ENCODE measurements at regions not wholly inside any gene's neighbourhood (a gene's known extent, or its start where the extent isn't known, plus 50 kb on each side); places are given as distances from the start of the nearest gene placed in this dataset.
"Not testable (repeated sequence)": the region's sequence is repeated elsewhere in the genome, so short reads cannot be mapped to it uniquely, and the experiment has no call there.

DNA sequence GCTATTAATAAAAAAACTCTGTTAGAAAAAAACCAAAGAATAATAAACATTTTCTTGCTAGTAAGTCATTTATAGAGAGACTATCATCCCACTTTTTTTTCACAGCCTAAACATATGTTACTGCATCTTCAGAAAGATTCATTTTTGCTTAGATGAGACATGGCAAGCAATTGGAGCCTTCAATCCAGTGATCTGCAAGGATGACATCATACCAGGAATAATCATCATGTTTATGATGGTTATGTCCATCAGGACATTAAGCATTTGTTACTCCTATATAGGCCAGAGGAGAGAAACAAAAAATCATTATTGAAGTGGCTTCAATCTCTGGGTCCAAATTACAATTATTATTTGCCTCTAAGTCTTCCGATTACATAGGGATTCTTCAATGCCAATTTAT, 626.3 kb upstream of the CCNG1 start:
- no peak for DNase-seq

DNA sequence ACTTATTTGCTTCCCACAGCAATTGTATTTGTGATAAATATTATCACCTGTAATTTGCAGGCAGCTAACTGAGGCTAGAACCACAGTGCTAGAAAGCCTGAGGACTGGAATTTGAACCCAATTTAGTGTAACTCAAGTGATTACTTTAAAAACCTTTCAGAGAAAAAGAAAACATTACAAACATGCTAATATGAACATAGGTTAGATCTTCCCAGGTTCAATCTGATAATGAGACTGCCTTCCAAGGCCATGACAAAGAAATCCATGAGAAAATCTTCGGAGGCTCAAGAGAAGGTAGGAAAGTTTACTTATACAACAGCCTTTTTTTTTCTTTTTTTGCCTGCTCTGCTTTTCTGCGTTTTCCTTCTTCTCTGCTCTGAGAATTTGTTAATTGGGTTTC, 620.6 kb upstream of the CCNG1 start:
- no peak for DNase-seq

DNA sequence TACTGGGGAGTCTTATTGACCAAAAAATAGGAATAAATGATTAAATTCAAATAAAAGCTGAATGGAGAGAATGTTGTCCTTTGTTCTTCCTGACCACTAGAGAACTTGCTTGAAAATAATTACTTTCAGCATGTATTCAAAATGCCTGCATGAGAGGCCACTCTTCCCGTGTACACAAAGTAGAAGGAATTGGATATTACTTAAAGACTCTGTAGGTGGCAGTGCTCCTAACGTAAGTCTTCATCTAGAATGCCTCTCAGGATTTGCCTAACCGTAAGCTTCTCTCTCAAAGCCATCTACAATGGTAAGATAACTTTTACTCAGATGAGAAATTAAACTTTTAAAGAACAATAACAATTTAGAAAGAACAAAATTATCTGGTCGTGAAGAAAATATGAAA, 620.0 kb upstream of the CCNG1 start:
- DNase-seq, result no peak

DNA sequence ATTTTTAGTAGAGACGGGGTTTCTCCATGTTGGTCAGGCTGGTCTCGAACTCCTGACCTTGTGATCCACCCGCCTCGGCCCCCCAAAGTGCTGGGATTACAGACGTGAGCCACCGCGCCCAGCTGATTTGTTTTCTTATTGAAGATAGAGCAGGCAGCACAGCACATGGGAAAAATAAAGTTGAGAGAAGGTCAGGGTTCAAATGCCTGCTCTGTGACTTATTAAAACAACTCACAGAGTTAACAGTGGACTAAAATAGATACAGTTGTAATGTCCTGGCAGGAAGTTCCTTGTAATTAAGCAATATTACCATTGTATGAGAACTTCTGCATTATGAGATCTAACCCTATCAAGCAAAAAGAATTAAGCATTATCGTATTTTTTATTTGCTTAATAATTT, 615.7 kb upstream of the CCNG1 start:
- DNase-seq, result not testable (repeated sequence)

DNA sequence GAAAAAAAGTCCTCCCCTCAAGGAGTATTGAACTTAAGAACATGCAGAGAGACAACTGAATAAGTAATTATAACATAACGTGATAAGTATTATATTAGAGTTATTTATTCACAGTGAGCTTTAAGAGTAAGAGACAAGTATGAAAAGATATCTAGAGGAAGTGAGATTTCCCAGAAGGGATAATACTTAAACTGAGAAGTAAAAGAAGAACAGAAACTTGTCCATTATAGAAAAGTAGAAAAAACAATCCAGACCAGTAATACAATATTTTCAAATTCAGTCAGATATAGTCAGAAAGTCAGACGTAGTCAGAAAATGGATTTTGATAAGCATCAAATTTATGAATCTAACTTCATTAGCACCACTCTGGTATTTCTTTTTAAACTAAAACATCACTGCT, 613.0 kb upstream of the CCNG1 start:
- no peak for DNase-seq

DNA sequence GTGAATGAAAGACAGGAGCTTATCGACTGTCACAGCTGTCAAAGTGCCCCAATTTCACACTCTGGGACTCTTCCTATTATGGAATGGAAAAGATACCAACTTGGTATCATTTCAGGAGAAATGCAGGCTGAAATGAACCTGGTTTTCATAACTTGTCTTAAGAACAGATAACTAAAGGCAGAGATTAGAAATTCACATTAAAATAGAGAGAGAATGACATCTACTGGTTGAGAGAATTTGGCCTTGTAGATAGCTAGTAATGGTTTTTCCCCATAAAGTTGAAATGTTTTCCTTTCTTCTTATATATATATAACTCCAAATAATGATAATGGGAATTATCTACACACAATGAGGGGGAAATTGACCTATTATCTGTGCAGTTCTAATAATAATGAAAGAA, 600.2 kb upstream of the CCNG1 start:
- no peak for DNase-seq

DNA sequence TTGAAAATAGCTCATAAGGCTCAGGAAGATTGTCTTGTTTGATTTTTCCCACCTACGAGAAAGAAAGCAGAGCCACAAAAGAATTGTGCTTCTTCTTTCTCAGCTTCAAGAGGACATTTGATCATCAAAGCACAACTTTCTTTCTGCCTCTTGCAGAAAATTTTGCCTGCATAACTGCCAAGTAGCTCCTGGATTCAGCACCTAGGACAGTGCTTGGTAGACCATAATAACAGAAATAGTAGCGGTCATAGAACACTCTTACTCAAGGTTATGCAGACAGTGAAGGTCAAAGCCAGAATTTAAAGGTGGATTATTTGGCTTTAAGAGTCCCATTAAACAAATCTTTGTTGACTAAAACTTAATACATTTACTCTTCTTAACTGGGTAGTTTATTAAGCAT, 594.7 kb upstream of the CCNG1 start:
- no peak for DNase-seq

DNA sequence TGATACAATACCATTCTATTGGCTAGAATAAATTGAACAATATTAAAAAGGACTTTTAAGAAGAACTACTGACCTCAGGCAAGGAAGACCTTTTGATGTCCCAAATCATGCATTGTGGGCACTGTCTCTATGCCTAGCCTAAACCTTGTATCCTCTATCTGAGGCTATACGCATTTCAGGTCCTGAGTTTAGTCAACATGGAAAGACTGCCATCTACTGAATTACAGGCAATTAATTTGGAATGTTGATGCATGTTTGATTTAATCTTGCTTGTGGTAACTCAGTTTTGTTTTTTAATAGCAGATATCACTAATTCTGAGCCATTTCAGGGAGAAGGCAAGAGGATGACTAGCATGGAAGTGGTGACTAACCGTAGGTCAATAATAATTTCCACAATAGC, 585.3 kb upstream of the CCNG1 start:
- no peak for DNase-seq

DNA sequence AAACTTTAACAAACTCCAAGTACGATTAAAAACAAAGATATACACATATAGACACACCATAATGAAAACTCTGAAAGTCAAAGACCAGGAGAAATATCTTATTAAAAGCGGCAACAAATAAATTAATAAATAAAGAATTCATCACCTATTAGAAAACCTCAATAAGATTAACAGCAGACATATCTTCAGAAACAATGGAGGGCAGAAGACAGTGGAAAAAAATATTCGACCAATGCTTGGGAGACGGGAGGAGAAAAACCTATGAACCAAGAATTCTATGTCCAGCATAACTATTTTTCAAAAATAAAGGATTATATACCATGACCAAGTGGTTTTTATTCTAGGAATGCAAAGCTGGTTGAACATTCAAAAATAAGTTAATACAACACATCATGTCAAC, 578.6 kb upstream of the CCNG1 start:
- DNase-seq, result no peak

DNA sequence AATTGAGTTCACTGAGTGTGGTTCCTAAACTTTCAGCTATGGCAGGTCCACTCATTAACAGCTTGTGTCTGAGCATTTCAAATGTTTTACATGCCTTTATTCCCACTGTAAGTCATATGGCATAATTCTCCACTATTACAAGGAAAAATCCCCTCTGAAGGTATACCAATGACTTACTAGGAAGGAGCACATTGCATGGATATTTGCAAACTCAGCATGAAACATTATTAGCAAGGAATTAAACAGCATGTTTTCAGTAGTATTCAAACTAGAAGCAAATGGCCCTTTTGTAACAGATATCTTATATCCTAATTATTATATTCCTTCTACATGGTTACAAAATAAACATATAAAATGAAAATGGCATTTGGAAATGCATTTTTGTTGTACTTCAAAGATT, 566.4 kb upstream of the CCNG1 start:
- no peak for DNase-seq

DNA sequence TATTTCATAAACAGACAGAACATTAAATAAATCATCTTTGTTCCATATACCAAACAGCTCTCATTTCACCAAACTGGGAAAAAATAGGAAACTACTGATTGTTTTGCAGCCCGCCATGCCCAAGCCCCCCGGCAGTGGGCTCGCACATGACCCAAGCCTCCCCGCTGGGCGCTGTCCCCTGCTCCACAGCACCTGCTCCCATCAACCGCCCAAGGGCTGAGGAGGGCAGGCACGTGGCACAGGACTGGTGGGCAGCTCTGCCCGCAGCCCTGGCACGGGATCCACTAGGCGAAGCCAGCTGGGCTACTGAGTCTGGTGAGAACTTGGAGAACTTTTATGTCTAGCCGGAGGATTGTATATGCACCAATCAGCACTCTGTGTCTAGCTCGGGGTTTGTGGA, 554.8 kb upstream of the CCNG1 start:
- DNase-seq, result no peak

DNA sequence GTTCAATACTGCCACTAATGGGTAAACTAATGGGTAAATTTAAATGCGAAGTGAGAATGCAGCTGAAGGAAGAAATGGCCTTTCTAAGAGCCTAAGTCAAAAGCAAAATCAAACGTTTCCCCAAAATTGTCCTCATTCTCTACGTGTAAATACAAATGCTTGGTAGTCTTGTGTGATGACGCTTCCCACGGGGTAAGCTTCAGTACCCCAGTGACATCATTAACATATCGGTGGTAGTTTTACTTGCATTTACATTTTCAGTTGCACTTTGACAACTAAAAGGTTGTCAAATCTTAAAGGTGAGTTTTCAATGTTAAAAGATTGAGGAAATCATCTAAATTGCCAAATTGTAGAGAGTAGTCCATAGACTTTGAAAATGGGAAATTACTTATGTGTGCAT, 550.7 kb upstream of the CCNG1 start:
- no peak for DNase-seq

DNA sequence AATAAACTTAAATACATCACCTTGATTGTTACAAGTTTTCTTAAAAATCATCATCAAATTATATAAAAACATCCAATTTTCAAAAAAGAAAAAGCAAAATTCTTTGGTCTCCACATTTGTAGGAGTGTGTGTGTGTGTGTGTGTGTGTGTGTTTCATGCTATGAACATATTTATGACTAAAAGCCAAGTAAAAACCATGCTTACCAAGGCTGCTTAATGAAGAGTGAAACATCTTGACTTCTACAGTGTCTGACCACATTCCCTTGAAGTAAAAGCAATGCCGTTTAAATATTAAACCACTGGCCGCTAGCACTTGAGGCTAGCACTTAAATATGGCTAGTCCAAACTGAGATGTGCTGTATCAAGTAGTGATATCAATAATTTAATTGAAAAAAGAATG, 549.1 kb upstream of the CCNG1 start:
- no peak for DNase-seq

DNA sequence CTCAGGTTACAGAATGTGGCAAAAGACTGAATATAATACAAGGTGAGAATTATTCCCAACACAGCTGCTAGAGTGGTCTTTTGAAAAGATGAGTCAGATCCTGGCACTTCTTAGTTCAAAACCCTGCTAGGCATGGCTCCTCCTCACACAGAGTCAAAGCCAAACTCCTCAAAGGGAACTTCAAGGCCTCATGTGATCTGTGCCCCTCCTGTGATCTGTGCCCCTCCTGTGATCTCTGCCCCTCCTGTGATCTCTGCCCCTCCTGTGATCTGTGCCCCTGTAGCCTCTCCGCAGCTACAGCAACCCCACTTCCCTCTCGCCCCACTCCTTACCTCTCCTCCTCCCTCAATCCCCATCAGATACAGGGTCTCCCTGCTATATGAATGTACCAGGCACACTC, 525.5 kb upstream of the CCNG1 start:
- no peak for DNase-seq

DNA sequence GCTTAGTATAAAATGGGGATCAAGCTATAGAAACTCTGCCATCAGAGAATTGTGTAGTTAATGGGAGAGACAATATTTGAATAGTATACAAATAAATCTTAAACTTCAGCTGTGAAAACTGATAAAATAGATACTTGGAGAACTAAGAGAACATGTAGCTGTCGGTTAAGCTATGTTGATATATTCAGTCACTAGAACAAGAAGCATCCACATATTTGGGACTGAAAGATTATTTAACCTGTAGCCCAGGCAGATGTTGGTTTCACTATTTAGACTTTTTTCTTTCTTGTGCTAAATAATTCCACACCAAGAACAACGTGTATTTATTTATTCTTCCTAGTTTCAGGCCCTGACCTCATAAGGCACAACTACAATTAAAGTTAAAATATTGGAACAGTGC, 521.0 kb upstream of the CCNG1 start:
- DNase-seq, result no peak

DNA sequence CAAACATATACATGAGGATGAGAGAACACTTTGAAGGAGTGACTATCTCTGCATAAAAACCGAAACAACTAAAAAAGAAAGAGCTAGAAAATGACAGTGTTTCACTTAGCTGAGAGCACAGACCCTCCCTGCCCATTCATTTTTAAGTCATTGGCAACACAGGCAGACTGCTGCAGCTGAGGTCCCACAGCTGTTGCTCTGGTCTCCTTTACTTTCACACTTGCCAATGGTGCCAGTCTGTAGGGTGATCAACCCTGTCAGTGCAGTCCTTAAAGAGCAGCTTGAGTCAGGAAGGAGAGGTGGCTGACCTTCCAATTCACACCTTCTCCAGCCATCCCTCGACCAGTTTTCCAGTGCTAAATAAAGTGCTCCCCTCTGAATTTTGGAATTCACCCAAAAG, 508.3 kb upstream of the CCNG1 start:
- no peak for DNase-seq

DNA sequence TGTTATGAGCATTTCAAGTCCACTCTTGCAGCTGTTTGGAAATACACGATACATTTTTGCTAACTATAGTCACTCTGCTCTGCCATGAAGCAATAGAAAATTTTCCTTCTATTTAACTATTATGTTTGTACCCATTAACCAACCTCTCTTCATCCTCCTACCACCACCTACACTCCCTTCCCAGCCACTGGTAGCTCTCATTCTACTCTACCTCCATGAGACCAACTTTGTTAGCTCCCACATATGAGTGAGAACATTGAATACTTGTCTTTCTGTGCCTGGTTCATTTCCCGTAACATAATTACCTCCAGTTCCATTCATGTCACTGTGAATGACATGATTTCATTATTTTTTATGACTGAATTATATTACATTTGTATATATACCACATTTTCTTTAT, 505.9 kb upstream of the CCNG1 start:
- DNase-seq, result no peak

DNA sequence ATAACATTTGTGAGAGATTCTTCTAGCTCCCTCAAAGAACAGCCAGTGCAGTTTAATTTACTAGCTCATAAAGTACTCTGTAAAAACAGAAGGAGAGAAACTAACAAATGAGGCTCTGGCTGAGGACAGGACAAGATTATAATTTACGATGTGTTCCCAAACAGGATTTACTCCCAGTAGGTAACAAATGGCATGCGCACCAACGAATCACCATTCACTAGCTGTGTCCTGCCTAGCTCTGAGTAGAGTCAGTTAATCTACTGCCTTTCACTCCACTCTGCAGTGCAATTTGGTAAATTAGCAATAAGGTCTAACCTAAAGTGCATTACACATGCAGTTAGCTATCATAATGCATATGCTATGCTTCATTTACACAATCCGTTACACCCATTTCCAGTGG, 497.4 kb upstream of the CCNG1 start:
- no peak for DNase-seq

DNA sequence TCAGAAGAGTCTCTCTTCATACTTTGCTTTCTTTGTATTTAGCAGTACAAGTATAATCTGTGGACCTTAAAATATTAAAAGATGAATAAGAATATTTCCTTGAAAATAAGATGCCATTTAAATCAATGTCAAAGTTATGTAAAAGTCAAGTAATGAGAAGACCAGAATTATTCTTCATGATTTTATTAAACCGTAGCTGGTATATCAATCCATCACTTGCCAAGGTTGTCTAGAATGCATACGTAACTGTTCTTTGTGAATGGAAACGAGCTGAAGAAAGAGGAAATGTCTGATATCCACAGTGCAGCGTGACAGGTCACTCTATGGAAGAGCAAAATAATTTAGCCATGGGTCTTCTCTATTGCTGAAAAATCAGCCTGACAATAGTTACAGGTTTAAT, 488.7 kb upstream of the CCNG1 start:
- no peak for DNase-seq

DNA sequence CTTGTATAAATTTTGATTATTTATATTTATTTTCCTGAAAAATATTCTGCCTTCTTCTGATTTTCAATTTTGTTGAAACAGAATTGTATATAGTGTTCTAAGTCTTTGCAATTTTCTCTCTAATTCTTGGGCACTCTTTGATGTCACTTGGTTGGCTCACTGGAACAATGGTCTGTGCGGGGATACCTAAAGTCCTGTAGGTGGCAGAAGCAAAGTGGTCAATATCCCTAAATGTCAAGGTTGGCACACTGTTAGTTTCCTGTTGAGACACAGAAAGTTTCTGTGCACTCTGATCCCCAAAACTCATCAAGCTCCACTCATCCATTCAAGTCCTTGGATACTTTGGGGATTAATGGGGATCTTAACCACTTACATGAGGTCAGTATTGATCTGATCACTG, 480.8 kb upstream of the CCNG1 start:
- DNase-seq, result no peak

DNA sequence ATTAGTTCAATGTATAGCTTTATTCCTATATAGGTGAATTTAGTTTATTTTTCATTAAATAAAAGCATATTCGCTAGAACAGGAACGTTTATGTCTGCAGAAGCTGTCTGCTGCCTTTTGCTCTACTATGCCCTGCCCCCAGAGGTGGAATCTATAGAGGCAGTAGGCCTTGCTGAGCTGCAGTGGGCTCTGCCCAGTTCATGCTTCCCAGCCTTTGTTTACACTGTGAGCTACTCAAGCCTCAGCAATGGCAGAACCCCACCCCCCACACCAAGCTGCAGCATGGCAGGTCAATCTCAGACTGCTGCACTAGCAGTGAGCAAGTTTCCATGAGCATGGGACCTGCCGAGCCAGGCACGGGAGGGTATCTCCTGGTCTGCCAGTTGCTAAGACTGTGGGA, 473.3 kb upstream of the CCNG1 start:
- DNase-seq, result not testable (repeated sequence)

DNA sequence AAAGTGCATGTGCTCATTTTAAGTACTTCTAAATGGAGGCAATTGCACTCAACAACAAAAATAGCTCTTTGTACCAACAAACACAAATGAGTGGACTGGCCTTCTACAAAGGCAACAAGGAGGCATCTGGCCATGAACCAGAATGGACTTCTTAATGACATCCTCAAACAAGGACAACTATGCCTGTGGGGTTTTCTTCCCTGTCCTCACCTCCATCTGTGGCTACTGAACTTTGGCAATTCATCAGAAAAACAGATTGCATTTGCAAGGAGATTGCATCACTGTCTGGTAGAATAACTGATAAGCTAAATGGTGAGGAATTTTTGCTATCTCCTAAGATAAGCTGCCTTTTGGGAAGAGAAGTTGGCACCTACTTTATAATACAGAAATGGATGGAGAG, 447.3 kb upstream of the CCNG1 start:
- no peak for DNase-seq

DNA sequence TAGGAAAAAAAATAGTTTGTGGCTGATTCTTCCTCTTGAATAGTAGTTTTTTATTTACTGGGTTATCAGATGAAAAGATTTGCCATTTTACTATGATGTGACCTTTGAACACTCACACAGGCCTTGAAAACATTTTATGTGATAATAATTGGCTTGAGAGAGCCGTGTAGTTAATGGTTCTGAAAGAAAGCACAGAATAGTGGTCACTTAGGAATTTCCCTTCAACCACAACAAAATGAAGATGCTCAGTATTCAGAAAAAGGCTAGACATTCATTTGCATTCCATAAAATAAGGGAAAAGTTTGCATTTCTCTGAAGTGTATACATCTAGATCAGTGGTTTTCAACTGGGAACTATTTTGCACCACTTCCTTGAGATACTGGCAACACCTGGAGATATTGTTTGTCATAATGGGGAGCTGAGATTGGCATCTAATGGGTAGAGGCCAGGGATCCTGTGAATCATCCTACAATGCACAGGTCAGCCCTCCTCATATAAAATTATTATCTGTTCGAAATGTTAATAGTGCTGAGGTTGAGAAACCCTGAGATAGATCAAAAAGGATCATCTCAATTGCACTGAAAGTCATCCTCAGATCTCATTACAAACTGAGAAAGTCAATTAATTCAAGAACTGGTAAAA, 446.4 kb upstream of the CCNG1 start:
- no peak for DNase-seq

DNA sequence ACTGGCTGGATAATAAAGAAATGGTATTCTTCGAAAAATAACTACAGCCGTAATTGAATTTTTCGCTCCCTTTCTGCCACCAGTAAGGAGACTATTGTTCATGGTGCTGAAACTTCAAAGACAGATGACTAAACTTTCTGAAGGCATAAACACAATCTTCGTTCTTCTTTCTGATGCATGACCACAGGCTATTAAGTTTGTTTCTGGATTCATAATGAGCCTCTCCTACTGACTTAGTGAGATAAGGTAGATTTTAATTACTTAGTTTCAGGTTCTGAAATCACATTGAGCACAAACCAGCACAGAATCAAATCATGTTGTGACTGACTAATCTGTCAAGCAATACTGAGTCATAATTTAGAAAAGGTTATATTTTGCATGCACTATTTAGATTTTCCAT, 441.8 kb upstream of the CCNG1 start:
- no peak for DNase-seq

DNA sequence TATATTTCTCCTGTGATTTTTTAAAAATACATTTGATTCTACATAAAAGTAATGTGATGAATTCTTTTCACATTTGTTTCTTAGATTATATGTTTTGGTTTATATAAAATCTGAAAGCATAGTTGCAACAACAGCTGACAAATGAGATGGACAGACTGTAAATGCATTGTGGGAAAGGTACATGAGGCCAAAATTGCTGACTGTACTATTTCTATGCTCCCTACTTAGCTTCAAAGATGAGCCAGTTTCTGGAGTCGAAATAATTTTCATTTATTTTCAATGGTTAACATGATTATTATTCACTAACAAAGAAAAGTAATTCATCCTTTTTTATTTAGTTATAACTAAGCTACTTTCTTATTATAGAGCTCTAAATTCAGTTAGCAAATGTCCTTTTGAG, 441.3 kb upstream of the CCNG1 start:
- no peak for DNase-seq

DNA sequence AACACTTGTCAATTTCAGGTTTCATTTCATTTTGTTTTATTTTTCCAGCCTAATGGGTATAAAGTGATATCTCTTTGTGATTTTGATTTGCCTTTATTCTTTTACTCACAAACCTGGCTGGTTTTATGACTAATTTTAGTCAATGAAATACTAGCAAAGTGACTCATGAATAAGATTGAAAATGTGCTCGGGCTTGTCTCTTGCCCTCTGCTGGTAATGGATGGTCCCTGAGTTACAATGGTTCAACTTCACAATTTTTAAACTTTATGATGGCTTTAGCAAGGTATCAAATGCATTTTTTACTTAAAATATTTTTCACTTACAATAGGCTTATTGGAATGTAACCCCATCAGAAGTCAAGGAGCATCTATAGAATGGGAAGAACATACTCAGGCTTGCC, 431.4 kb upstream of the CCNG1 start:
- DNase-seq, result no peak

Data from NCI-H1092 treated with DMSO at 0.1 percent for 48 hours (cell line).